IMR-90 (cell line): ENCODE measurements at regions not wholly inside any gene's neighbourhood (a gene's known extent, or its start where the extent isn't known, plus 50 kb on each side); places are given as distances from the start of the nearest gene placed in this dataset.

Source experiments
- CEBPB ChIP-seq: IDR thresholded peaks from 2 replicates; pipeline ENCODE4 v1.6.1; 2012; ENCODE audit warnings: low read depth, low read length, improper control_type of control experiment
- CHD1 ChIP-seq: IDR thresholded peaks from 2 replicates; pipeline ENCODE4 v1.6.1; 2012; ENCODE audit warnings: low read depth, low read length, improper control_type of control experiment
- MXI1 ChIP-seq: IDR thresholded peaks from 2 replicates; pipeline ENCODE4 v1.6.1; 2012; ENCODE audit warnings: low read depth, mild to moderate bottlenecking, low read length, moderate library complexity, borderline replicate concordance
- NFE2L2 ChIP-seq: fragments of 150-350 bp; IDR thresholded peaks from 2 replicates; pipeline ENCODE4 v1.6.1; 2016; ENCODE audit warnings: low read depth, mild to moderate bottlenecking, low read length
- POLR2A ChIP-seq: IDR thresholded peaks from 2 replicates; pipeline ENCODE4 v1.6.1; 2012; ENCODE audit warnings: mild to moderate bottlenecking, low read depth, low read length
- USF2 ChIP-seq: fragments of 150-350 bp; IDR thresholded peaks from 2 replicates; pipeline ENCODE4 v1.6.1; 2017; ENCODE audit warnings: mild to moderate bottlenecking, antibody characterized with exemption, low read length, low read depth
- TF ChIP-seq, protein P1 (sequence below): conservative IDR thresholded peaks from 2 replicates; pipeline ENCODE4 v1.5.1; 2012; ENCODE audit warnings: mild to moderate bottlenecking, low read depth, low read length, improper control_type of control experiment

- TF ChIP-seq, protein P1, sequence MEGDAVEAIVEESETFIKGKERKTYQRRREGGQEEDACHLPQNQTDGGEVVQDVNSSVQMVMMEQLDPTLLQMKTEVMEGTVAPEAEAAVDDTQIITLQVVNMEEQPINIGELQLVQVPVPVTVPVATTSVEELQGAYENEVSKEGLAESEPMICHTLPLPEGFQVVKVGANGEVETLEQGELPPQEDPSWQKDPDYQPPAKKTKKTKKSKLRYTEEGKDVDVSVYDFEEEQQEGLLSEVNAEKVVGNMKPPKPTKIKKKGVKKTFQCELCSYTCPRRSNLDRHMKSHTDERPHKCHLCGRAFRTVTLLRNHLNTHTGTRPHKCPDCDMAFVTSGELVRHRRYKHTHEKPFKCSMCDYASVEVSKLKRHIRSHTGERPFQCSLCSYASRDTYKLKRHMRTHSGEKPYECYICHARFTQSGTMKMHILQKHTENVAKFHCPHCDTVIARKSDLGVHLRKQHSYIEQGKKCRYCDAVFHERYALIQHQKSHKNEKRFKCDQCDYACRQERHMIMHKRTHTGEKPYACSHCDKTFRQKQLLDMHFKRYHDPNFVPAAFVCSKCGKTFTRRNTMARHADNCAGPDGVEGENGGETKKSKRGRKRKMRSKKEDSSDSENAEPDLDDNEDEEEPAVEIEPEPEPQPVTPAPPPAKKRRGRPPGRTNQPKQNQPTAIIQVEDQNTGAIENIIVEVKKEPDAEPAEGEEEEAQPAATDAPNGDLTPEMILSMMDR = no peak
- no peak for TF ChIP-seq POLR2A
- no peak for TF ChIP-seq NFE2L2
- no peak for TF ChIP-seq CEBPB
- no peak for TF ChIP-seq MXI1
- TF ChIP-seq USF2 = no peak
- TF ChIP-seq CHD1 = no peak
These were observed 756.4 kb upstream of the MBL2 start for GRCh38 chr10:53528974-53529373.
